GM21529 (cell line): ENCODE measurements at regions not wholly inside any gene's neighbourhood (a gene's known extent, or its start where the extent isn't known, plus 50 kb on each side); places are given as distances from the start of the nearest gene placed in this dataset.

Experiments used
- ATAC-seq: cut with Tn5 transposase; IDR thresholded peaks from one replicate; pipeline ENCODE4 v1.9.1; 2021; ENCODE audit not compliant: unreplicated experiment

- no peak for ATAC-seq
These were observed 539.2 kb downstream of the ETS1 start for GRCh38 chr11:128048121-128048520.

GRCh38 chr11:128047026-128047425, 540.3 kb downstream of the ETS1 start:
- no peak for ATAC-seq

GRCh38 chr11:128046213-128046612, 541.1 kb downstream of the ETS1 start:
- no peak for ATAC-seq

- ATAC-seq, result no peak
These were observed 542.1 kb downstream of the ETS1 start for GRCh38 chr11:128045094-128045725.

DNA sequence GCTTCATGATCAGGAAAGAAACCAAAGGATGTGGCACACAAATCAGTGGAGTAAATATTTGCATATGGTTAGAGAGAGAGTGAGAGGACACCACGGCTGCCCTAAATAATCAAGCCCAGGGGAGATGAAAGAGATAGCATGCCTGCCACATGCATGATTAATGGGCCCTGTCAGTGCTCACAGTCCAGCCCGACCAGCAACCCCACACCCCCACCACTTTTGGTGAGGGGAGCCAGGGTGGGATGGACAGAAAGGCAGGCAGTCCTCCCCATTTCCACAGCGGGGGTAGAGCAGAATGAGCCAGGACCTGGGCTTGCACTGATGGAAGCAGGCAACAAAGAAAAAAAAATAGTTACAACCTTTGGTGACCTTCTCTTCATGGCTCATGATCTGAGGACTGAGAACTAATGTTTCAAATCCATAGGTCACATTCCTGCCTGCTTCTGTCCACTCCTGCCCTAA, 545.0 kb downstream of the ETS1 start:
- ATAC-seq, result no peak

- no peak for ATAC-seq
These were observed 546.8 kb downstream of the ETS1 start for GRCh38 chr11:128040603-128041002.

GRCh38 chr11:128039140-128040021, 548.0 kb downstream of the ETS1 start:
- ATAC-seq, result peak; percentile 85

DNA sequence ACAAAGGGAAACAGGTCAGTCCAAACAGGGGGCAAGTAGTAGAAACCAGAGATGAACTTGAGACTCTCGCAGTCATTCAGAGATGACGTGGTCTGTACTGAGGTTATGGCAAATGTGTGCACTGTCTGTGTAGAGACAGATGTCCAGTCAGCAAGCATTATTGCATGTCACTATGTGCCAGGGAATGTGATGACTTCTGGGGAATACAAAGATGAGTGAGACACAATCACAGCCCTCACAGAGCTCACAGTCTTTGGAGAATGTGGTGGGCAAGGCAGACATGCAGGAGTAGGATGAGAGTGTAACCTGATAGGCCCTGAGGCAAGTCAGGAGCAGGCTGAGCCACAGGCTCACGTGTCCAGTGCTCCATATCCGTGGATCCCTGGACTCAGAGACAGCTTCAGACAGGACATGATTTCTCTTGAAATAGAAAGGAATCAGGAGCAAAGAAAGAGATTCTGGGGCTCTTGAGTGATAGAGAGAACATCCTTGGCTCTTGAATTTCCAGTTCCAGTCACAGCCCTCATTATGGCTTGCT, 550.7 kb downstream of the ETS1 start:
- ATAC-seq, result no peak

DNA sequence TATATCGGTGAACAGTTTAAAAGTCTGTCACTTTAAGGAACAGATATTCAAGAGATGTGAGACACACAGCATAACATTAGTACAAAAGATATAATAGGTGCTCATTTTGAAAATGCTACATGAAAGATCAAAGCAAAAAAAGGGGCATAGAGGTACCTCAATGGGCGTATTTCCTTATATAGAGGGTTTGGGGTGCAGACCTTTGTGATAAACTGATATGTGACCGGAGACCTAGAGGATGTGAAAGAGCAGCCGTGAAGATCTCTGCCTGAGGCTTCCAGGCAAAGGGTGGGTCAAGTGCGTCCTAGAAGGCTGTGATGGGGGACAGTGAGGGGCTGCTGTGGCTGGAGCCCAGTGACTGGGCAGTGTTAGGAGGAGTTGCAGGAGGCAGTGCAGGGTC, 551.4 kb downstream of the ETS1 start:
- no peak for ATAC-seq

GRCh38 chr11:128031538-128032134, 555.7 kb downstream of the ETS1 start:
- ATAC-seq, result peak; percentile 87

- ATAC-seq, result no peak
These were observed 558.1 kb downstream of the ETS1 start for GRCh38 chr11:128029219-128029722.

DNA sequence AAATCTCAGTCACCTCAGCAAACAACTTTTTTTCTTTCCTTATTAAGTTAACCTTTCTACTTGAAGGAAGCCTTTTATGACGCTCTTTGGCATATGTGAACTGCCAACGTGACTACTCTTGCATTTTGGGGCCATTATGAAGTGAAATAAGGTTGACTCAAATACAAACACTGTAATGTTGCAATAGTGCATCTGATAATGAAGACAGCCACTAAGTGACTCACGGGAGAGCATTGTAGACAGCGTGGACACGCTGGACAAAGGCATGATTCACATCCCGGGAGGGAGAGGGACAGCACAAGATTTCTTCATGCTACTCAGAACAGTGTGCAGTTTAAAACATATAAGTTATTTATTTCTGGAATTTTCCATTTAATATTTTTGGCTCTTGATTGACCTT, 560.8 kb downstream of the ETS1 start:
- ATAC-seq, result no peak

DNA sequence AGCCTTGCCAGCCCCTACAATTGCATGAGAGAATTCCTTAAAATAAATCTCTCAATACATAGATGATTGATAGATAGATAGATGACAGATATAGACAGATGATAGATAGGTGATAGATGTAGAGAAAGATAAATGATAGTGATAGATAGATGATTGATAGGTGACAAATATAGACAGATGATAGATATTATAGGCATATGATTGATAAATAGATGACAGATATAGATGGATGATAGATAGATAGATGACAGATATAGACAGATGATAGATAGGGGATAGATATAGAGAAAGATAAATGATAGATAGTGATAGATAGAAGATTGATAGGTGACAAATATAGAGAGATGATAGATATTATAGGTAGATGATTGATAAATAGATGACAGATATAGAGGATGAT, 564.6 kb downstream of the ETS1 start:
- ATAC-seq, result no peak

DNA sequence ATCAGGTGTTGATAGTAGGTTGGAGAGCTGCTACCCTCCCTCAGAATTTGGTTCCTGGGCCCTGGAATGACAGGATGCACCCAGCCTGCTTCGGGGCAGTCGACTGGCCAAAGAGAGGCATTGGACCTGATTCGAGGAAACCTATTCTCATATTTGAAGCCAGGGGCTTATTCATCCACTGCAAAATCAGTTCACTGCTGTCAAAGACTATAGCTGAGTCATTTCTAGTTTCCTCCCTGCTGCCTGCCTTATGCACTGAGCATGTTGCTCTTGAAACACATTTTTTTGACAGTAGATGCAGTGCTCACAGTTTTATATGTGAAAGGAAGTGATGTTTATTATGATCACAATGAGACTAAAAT, 565.4 kb downstream of the ETS1 start:
- ATAC-seq, result peak; percentile 65

- ATAC-seq, result peak; percentile 26
These were observed 565.9 kb downstream of the ETS1 start for GRCh38 chr11:128021349-128022006.

- ATAC-seq, result no peak
These were observed 568.7 kb downstream of the ETS1 start for GRCh38 chr11:128018692-128019091.

- ATAC-seq, result no peak
These were observed 581.8 kb downstream of the ETS1 start for GRCh38 chr11:128005562-128005961.

DNA sequence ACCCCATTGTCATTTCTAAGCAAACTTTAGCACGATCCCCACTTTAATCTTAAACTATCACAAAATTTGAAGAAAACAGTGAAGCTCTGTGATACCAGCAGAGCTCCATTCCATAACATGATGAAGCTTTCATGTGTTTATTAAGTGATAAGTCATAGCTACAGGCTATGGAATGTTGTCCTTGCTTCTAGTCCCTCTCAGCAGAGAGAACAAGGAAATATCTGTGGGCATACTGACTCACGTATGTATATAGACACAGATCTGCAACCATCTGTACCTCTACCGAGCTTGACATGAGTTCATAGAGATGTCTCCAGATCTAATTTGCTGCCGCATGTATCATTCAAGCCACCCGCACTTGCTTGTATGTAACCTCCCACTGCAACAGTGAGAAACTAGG, 588.9 kb downstream of the ETS1 start:
- ATAC-seq, result no peak

DNA sequence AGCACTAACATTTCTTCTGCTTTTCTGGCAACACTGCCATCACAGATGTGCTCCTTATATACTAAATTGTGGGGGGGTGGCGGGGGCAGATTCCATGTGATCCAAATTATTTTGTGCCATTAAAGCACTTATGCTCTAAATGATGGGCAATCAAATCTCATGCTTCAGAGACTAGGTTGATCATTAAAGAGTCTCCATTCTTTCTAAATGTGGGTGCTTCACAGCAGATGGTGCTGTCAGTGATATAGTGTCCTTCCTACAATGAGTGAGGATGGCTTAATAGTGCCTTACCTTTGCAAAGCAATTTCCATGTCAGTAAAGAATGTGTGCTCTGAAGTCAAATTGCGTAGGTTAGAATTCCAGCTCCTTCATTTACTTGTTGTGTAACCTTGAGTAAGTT, 589.8 kb downstream of the ETS1 start:
- ATAC-seq, result no peak

DNA sequence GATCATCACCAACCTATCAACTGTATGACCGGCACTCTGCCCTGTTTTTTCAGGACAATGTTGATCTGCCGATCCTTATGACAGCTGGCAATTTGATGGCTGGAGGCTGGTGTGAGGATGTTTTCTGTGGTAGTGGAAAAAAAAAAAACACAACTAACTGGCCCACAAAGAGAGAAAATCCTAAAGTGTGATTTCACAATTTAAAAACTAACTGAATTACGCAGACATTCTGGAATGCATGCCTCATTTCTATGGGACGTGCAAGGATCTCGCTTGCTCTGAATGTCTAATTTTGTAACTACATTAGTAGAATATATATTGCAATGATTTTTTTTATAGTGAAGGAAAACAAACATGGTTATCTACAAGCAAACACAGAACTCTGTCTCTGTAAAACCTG, 590.5 kb downstream of the ETS1 start:
- no peak for ATAC-seq

DNA sequence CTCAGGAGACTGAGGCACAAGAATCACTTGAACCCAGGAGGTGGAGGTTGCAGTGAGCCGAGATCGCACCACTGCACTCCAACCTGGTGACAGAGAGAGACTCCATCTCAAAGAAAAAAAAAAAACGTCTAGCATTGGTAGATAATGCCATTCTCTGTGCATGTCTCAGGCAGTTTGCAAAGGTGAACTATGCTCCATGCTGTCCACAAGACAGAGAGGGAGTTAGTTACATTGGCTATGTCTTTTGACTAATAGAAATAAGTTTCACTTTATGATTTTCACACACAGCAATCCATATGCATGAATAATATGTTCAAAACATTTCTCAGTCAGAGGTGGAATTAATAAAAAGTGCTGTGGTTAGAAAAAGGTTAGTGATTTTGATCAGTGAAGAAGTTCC, 591.4 kb downstream of the ETS1 start:
- no peak for ATAC-seq
